SU-DHL-6 (cell line): ENCODE measurements at regions not wholly inside any gene's neighbourhood (a gene's known extent, or its start where the extent isn't known, plus 50 kb on each side); places are given as distances from the start of the nearest gene placed in this dataset.

ENCODE experiments used
- H2AFZ ChIP-seq: fragments of 200-600 bp; sonication (generic); 2 replicates; pipeline ENCODE4 v1.6.1; 2014; ENCODE audit warnings: low read depth, mild to moderate bottlenecking, moderate library complexity, mixed read lengths, antibody characterized with exemption, low read length; ENCODE audit not compliant: severe bottlenecking
- H3F3A ChIP-seq: fragments of 200-600 bp; shearing (Covaris generic); 2 replicates; pipeline ENCODE4 v1.6.0; 2016; ENCODE audit warnings: antibody characterized with exemption, mild to moderate bottlenecking; ENCODE audit not compliant: insufficient read depth
- H3K27ac ChIP-seq: fragments of 200-600 bp; sonication (generic); 2 replicates; pipeline ENCODE4 v1.5.1; 2016; ENCODE audit warnings: low read depth, mild to moderate bottlenecking, low read length, moderate library complexity, mixed read lengths
- H3K27me3 ChIP-seq: fragments of 200-600 bp; sonication (generic), shearing (Covaris generic); 2 replicates; pipeline ENCODE4 v1.6.0; 2014; ENCODE audit warnings: mild to moderate bottlenecking, low read length
- H3K36me3 ChIP-seq: fragments of 200-600 bp; sonication (generic); 2 replicates; pipeline ENCODE4 v1.6.1; 2014; ENCODE audit warnings: mild to moderate bottlenecking, low read length, mixed read lengths
- H3K4me2 ChIP-seq: fragments of 300-600, 200-600 bp; shearing (Covaris generic), sonication (generic); 2 replicates; pipeline ENCODE4 v1.6.0; 2014; ENCODE audit warnings: low read length, low read depth, mild to moderate bottlenecking; ENCODE audit not compliant: poor library complexity, severe bottlenecking
- H3K4me3 ChIP-seq: fragments of 200-600 bp; sonication (generic); 2 replicates; pipeline ENCODE4 v1.5.1; 2014; ENCODE audit warnings: antibody characterized with exemption, low read length, mild to moderate bottlenecking, mixed read lengths; ENCODE audit not compliant: insufficient read depth, poor library complexity, severe bottlenecking
- H3K79me2 ChIP-seq: fragments of 200-600 bp; sonication (generic); 2 replicates; pipeline ENCODE4 v1.6.1; 2014; ENCODE audit warnings: mild to moderate bottlenecking, low read length, moderate library complexity; ENCODE audit not compliant: insufficient read depth
- H3K9ac ChIP-seq: fragments of 200-600 bp; sonication (generic); 2 replicates; pipeline ENCODE4 v1.7.0; 2014; ENCODE audit warnings: mild to moderate bottlenecking, low read length
- H3K9me2 ChIP-seq: fragments of 200-600 bp; sonication (generic); replicated peaks from 2 replicates; pipeline ENCODE4 v1.6.1; 2014; ENCODE audit warnings: low read length; ENCODE audit not compliant: insufficient read depth
- H3K9me3 ChIP-seq: fragments of 200-600 bp; sonication (generic); 2 replicates; pipeline ENCODE4 v1.6.1; 2014; ENCODE audit warnings: low read length, mixed read lengths; ENCODE audit not compliant: insufficient read depth
- H4K20me1 ChIP-seq: fragments of 200-600 bp; sonication (generic); 2 replicates; pipeline ENCODE4 v1.6.1; 2014; ENCODE audit warnings: low read depth, mild to moderate bottlenecking, antibody characterized with exemption, low read length, moderate library complexity, mixed read lengths
- CTCF ChIP-seq: fragments of 200-600 bp; sonication (generic); IDR thresholded peaks from one replicate; pipeline ENCODE4 v1.5.1; 2017; ENCODE audit warnings: antibody characterized with exemption, mild to moderate bottlenecking, low read length, moderate library complexity; ENCODE audit not compliant: insufficient read depth, poor library complexity, severe bottlenecking
- EZH2phosphoT487 ChIP-seq: fragments of 200-600 bp; sonication (generic), shearing (Covaris generic); conservative IDR thresholded peaks from 2 replicates; pipeline ENCODE4 v1.6.1; 2018; ENCODE audit warnings: mild to moderate bottlenecking, antibody characterized with exemption, low read length, moderate library complexity, mixed read lengths

GRCh38 chr1:212228591-212229119 is 56.6 kb upstream of the PPP2R5A start:
- Histone ChIP-seq H2AFZ (no peak overlapping the region), H3K9me3 (no peaks in the 10 kb centered on the region), H3K4me2 (no peak overlapping the region)

GRCh38 chr1:212229654-212230053 is 55.6 kb upstream of the PPP2R5A start:
- Histone ChIP-seq H3K9ac (no peak overlapping the region), H3K27me3 (no peaks in the 10 kb centered on the region), H3K27ac (no peak overlapping the region), H3K9me2 (no peaks in the 10 kb centered on the region), H3K9me3 (no peaks in the 10 kb centered on the region), H4K20me1 (no peaks in the 10 kb centered on the region), H3K79me2 (no peaks in the 10 kb centered on the region), H3K4me2 (no peak overlapping the region), H3K36me3 (no peaks in the 10 kb centered on the region), H3K4me3 (no peak overlapping the region), H2AFZ (no peak overlapping the region), H3F3A (no peaks in the 10 kb centered on the region)
- TF ChIP-seq CTCF (no peak), EZH2phosphoT487 (no peak)

More at GRCh38 chr1:212228591-212229119, 56.6 kb upstream of the PPP2R5A start:
- Histone ChIP-seq H4K20me1 (no peaks in the 10 kb centered on the region), H3K36me3 (no peaks in the 10 kb centered on the region), H3K4me3 (no peak overlapping the region), H3K9me2 (no peaks in the 10 kb centered on the region), H3F3A (no peaks in the 10 kb centered on the region), H3K9ac (no peak overlapping the region), H3K79me2 (no peaks in the 10 kb centered on the region), H3K27me3 (no peaks in the 10 kb centered on the region), H3K27ac (no peak overlapping the region)
- TF ChIP-seq CTCF, result no peak
- no peak for TF ChIP-seq EZH2phosphoT487

GRCh38 chr1:212230329-212230728 is 54.9 kb upstream of the PPP2R5A start:
- Histone ChIP-seq H3K79me2 (no peaks in the 10 kb centered on the region), H3K27ac (no peak overlapping the region), H3K36me3 (no peaks in the 10 kb centered on the region), H3K4me3 (no peak overlapping the region), H3F3A (no peaks in the 10 kb centered on the region), H4K20me1 (no peaks in the 10 kb centered on the region), H3K9ac (no peak overlapping the region), H3K9me2 (no peaks in the 10 kb centered on the region), H2AFZ (no peak overlapping the region), H3K4me2 (no peak overlapping the region), H3K9me3 (no peaks in the 10 kb centered on the region), H3K27me3 (no peaks in the 10 kb centered on the region)
- TF ChIP-seq EZH2phosphoT487, result no peak
- TF ChIP-seq CTCF, result no peak
